ENCODE measurements at regions not wholly inside any gene's neighbourhood (a gene's known extent, or its start where the extent isn't known, plus 50 kb on each side); places are given as distances from the start of the nearest gene placed in this dataset.

DNA sequence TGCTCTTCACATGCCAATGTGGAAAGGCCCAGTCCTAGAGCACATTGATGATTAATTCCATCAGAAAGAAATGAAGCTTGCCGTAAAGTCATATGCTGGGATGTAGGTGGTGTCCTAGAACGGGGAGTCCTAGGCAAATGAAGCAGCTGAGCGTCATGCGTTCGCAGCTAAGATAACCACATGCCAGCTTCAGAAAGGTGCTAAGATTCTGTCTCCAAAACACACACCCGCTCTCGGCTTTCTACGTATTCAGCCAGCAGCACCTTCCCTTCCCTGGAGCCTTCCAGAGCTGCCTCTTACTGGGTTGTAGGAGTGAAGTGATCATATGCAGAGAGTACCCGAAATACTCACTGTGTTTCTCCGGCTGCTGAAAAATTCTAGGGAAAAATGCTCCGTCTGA is 421.6 kb upstream of the ID2 start:
- Histone ChIP-seq H2AFZ (ENCODE audit: low read length) (no peak overlapping the region), H3K4me1 (ENCODE audit: insufficient read depth, low read length, poor library complexity, severe bottlenecking) (peaks cover 20% of the 10 kb centered on the region), H3K27me3 (ENCODE audit: insufficient read depth, low read length, poor library complexity, severe bottlenecking) (no peaks in the 10 kb centered on the region)

DNA sequence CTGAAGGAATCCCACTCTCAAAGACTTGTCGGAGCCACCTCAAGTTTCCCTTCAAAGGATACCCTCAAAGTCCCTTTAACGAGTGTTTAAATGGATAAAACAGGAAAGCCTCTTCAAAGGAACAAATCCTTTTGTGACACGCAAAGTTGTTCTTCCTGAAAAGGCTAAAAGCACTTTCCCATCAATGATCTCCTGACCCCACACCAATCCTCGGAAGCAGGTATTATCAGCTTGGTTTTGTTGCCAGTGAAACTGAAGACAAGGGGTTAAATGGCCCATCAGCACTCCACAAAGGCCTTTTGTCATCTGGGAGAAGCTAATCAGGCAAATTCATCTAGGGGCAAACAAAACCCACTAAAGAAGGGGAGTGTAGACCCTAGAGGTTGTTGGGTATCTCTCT is 418.0 kb upstream of the ID2 start:
- Histone ChIP-seq H3K27me3 (ENCODE audit: insufficient read depth, low read length, poor library complexity, severe bottlenecking) (no peaks in the 10 kb centered on the region), H3K9me3 (ENCODE audit: insufficient read depth, low read depth, low read length) (no peaks in the 10 kb centered on the region), H3K9ac (ENCODE audit: low read depth, low read length, poor library complexity, severe bottlenecking) (no peak overlapping the region), H3K79me2 (ENCODE audit: insufficient read depth, low read length) (no peaks in the 10 kb centered on the region), H3K4me1 (ENCODE audit: insufficient read depth, low read length, poor library complexity, severe bottlenecking) (peaks cover 39% of the 10 kb centered on the region), H3K4me3 (ENCODE audit: low read length, poor library complexity, severe bottlenecking) (no peak overlapping the region), H3K36me3 (ENCODE audit: insufficient read depth, low read length) (no peaks in the 10 kb centered on the region), H3K4me2 (ENCODE audit: low read depth, low read length, poor library complexity, severe bottlenecking) (no peak overlapping the region), H2AFZ (ENCODE audit: low read length) (no peak overlapping the region), H4K20me1 (ENCODE audit: insufficient read depth, low read length, poor library complexity, severe bottlenecking) (no peaks in the 10 kb centered on the region), H3F3A (ENCODE audit: low read depth) (no peaks in the 10 kb centered on the region), H3K9me2 (replicated peaks; ENCODE audit: low read depth, low read length) (no peaks in the 10 kb centered on the region)
- no peak for TF ChIP-seq EZH2phosphoT487 (IDR thresholded peaks at IDR 0.05; ENCODE audit: borderline replicate concordance)
- TF ChIP-seq, protein P1, sequence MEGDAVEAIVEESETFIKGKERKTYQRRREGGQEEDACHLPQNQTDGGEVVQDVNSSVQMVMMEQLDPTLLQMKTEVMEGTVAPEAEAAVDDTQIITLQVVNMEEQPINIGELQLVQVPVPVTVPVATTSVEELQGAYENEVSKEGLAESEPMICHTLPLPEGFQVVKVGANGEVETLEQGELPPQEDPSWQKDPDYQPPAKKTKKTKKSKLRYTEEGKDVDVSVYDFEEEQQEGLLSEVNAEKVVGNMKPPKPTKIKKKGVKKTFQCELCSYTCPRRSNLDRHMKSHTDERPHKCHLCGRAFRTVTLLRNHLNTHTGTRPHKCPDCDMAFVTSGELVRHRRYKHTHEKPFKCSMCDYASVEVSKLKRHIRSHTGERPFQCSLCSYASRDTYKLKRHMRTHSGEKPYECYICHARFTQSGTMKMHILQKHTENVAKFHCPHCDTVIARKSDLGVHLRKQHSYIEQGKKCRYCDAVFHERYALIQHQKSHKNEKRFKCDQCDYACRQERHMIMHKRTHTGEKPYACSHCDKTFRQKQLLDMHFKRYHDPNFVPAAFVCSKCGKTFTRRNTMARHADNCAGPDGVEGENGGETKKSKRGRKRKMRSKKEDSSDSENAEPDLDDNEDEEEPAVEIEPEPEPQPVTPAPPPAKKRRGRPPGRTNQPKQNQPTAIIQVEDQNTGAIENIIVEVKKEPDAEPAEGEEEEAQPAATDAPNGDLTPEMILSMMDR (conservative IDR thresholded peaks at IDR 0.05; ENCODE audit: low read length) = no peak

More for the DNA sequence above, 421.6 kb upstream of the ID2 start:
- no peaks in the 10 kb centered on the region for H3K9me3 ChIP-seq (ENCODE audit: insufficient read depth, low read depth, low read length)
- no peaks in the 10 kb centered on the region for H3K79me2 ChIP-seq (ENCODE audit: insufficient read depth, low read length)
- no peaks in the 10 kb centered on the region for H4K20me1 ChIP-seq (ENCODE audit: insufficient read depth, low read length, poor library complexity, severe bottlenecking)
- TF ChIP-seq EZH2phosphoT487 (IDR thresholded peaks at IDR 0.05; ENCODE audit: borderline replicate concordance) = no peak
- TF ChIP-seq, protein P1 (conservative IDR thresholded peaks at IDR 0.05; ENCODE audit: low read length) = no peak
- no peaks in the 10 kb centered on the region for H3K9me2 ChIP-seq (replicated peaks; ENCODE audit: low read depth, low read length)
- no peak overlapping the region for H3K9ac ChIP-seq (ENCODE audit: low read depth, low read length, poor library complexity, severe bottlenecking)
- H3K4me3 ChIP-seq (ENCODE audit: low read length, poor library complexity, severe bottlenecking) = no peak overlapping the region
- H3F3A ChIP-seq (ENCODE audit: low read depth) = no peaks in the 10 kb centered on the region
- H3K36me3 ChIP-seq (ENCODE audit: insufficient read depth, low read length) = no peaks in the 10 kb centered on the region
- H3K4me2 ChIP-seq (ENCODE audit: low read depth, low read length, poor library complexity, severe bottlenecking) = no peak overlapping the region

DNA sequence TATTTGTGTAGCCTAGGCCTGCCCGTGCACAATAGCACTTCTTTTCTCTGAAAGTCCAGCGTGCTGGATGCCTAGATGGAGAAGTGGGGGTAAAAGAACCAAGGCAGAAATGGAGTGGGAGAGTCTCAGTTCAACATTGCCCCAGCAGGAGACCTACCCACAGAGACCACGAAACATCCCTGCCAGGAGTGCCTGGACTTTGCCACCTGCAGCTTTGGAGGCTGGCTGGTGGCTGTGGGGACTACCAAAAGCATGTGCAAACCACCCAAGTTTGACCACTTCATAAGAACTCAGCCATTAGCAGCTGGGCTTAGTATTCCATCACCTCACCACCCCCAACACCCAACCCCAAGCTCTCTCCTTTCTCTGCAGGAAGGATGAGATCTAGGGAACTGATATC is 416.9 kb upstream of the ID2 start:
- no peak for TF ChIP-seq EZH2phosphoT487 (IDR thresholded peaks at IDR 0.05; ENCODE audit: borderline replicate concordance)
- TF ChIP-seq, protein P1 (conservative IDR thresholded peaks at IDR 0.05; ENCODE audit: low read length) = no peak
- no peak overlapping the region for H2AFZ ChIP-seq (ENCODE audit: low read length)
- H3K79me2 ChIP-seq (ENCODE audit: insufficient read depth, low read length) = no peaks in the 10 kb centered on the region
- peaks cover 39% of the 10 kb centered on the region for H3K4me1 ChIP-seq (ENCODE audit: insufficient read depth, low read length, poor library complexity, severe bottlenecking)
- H3K9ac ChIP-seq (ENCODE audit: low read depth, low read length, poor library complexity, severe bottlenecking) = no peak overlapping the region
- H3K36me3 ChIP-seq (ENCODE audit: insufficient read depth, low read length) = no peaks in the 10 kb centered on the region
- no peaks in the 10 kb centered on the region for H4K20me1 ChIP-seq (ENCODE audit: insufficient read depth, low read length, poor library complexity, severe bottlenecking)
- no peaks in the 10 kb centered on the region for H3K9me2 ChIP-seq (replicated peaks; ENCODE audit: low read depth, low read length)
- no peaks in the 10 kb centered on the region for H3K27me3 ChIP-seq (ENCODE audit: insufficient read depth, low read length, poor library complexity, severe bottlenecking)
- no peak overlapping the region for H3K4me3 ChIP-seq (ENCODE audit: low read length, poor library complexity, severe bottlenecking)
- H3F3A ChIP-seq (ENCODE audit: low read depth) = no peaks in the 10 kb centered on the region
- peak overlapping the region; percentile 8 for H3K4me2 ChIP-seq (ENCODE audit: low read depth, low read length, poor library complexity, severe bottlenecking)
- no peaks in the 10 kb centered on the region for H3K9me3 ChIP-seq (ENCODE audit: insufficient read depth, low read depth, low read length)

Data from Loucy (cell line).